ENCODE measurements at regions not wholly inside any gene's neighbourhood (a gene's known extent, or its start where the extent isn't known, plus 50 kb on each side); places are given as distances from the start of the nearest gene placed in this dataset.

GRCh38 chr17:71004413-71004812 is 835.1 kb downstream of the KCNJ2 start:
- Histone ChIP-seq H4K91ac (ENCODE audit: insufficient read depth, low read depth, low read length) (no peak overlapping the region), H4K8ac (ENCODE audit: low read depth in 2 of 2, low read length in 2 of 2) (no peak overlapping the region), H2BK15ac (ENCODE audit: low read depth, low read length) (no peak overlapping the region), H3K9ac (ENCODE audit: low read depth, low read length) (no peak overlapping the region), H3K27me3 (ENCODE audit: control insufficient read depth, insufficient read depth, low read length) (no peaks in the 10 kb centered on the region), H3K14ac (replicated peaks; ENCODE audit: low read depth, low read length) (no peak overlapping the region), H3K9me1 (ENCODE audit: insufficient read depth, low read length) (no peaks in the 10 kb centered on the region), H2BK20ac (ENCODE audit: low read depth, low read length) (no peak overlapping the region), H3K18ac (ENCODE audit: low read depth, low read length) (no peak overlapping the region), H3K79me1 (ENCODE audit: low read depth in 1 of 2, low read length in 2 of 2) (no peaks in the 10 kb centered on the region), H3K4ac (ENCODE audit: low read depth, low read length) (no peak overlapping the region), H3K4me1 (ENCODE audit: control insufficient read depth, insufficient read depth, low read length) (no peaks in the 10 kb centered on the region), H3K4me2 (ENCODE audit: low read depth, low read length) (no peak overlapping the region), H4K5ac (ENCODE audit: low read depth, low read length) (no peak overlapping the region), H3K4me3 (ENCODE audit: insufficient read depth, low read depth, low read length) (no peak overlapping the region), H2AFZ (replicated peaks; ENCODE audit: low read length, poor library complexity) (peak overlapping the region; percentile 37), H4K20me1 (ENCODE audit: insufficient read depth, low read length) (no peaks in the 10 kb centered on the region), H2AK5ac (ENCODE audit: low read depth, low read length) (no peak overlapping the region), H2BK120ac (ENCODE audit: low read depth, low read length) (no peak overlapping the region), H2AK9ac (replicated peaks; ENCODE audit: low read depth, low read length, poor library complexity) (no peak overlapping the region), H3K36me3 (ENCODE audit: control insufficient read depth, insufficient read depth, low read length) (no peaks in the 10 kb centered on the region), H3K9me3 (ENCODE audit: control insufficient read depth, insufficient read depth, low read length) (no peaks in the 10 kb centered on the region), H3K27ac (ENCODE audit: insufficient read depth, low read length) (no peak overlapping the region), H3K56ac (ENCODE audit: extremely low read depth, insufficient read depth, low read length) (no peak overlapping the region), H2BK5ac (ENCODE audit: low read depth, low read length, poor library complexity, severe bottlenecking) (no peak overlapping the region), H3K23ac (ENCODE audit: low read depth, low read length) (no peak overlapping the region)
- ChIA-PET CTCF (no interaction called here), POLR2A (ENCODE audit: unreplicated experiment) (no interaction called here)
- no TSS peak for BruUV-seq (replicated peaks)
- no peak for DNase-seq
- no peak for TF ChIP-seq MXI1 (IDR thresholded peaks at IDR 0.05; ENCODE audit: borderline replicate concordance, low read depth, low read length)
- TF ChIP-seq RFX5 (IDR thresholded peaks at IDR 0.05; ENCODE audit: low read depth, low read length), result no peak
- no peak for TF ChIP-seq SMC3 (IDR thresholded peaks at IDR 0.05; ENCODE audit: low read depth, low read length)
- TF ChIP-seq MAFK (IDR thresholded peaks at IDR 0.05; ENCODE audit: low read depth, low read length), result no peak
- no peak for TF ChIP-seq NFE2L2 (IDR thresholded peaks at IDR 0.05; ENCODE audit: low read depth, low read length)
- TF ChIP-seq RCOR1 (IDR thresholded peaks at IDR 0.05; ENCODE audit: insufficient replicate concordance, low read length), result no peak
- TF ChIP-seq, protein P1, sequence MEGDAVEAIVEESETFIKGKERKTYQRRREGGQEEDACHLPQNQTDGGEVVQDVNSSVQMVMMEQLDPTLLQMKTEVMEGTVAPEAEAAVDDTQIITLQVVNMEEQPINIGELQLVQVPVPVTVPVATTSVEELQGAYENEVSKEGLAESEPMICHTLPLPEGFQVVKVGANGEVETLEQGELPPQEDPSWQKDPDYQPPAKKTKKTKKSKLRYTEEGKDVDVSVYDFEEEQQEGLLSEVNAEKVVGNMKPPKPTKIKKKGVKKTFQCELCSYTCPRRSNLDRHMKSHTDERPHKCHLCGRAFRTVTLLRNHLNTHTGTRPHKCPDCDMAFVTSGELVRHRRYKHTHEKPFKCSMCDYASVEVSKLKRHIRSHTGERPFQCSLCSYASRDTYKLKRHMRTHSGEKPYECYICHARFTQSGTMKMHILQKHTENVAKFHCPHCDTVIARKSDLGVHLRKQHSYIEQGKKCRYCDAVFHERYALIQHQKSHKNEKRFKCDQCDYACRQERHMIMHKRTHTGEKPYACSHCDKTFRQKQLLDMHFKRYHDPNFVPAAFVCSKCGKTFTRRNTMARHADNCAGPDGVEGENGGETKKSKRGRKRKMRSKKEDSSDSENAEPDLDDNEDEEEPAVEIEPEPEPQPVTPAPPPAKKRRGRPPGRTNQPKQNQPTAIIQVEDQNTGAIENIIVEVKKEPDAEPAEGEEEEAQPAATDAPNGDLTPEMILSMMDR (conservative IDR thresholded peaks at IDR 0.05; ENCODE audit: low read depth, low read length), result no peak
- no peak for TF ChIP-seq RAD21 (IDR thresholded peaks at IDR 0.05; ENCODE audit: low read length)
- TF ChIP-seq, protein P2, sequence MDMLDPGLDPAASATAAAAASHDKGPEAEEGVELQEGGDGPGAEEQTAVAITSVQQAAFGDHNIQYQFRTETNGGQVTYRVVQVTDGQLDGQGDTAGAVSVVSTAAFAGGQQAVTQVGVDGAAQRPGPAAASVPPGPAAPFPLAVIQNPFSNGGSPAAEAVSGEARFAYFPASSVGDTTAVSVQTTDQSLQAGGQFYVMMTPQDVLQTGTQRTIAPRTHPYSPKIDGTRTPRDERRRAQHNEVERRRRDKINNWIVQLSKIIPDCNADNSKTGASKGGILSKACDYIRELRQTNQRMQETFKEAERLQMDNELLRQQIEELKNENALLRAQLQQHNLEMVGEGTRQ (IDR thresholded peaks at IDR 0.05; ENCODE audit: low read depth, low read length), result no peak
- no peak for TF ChIP-seq BHLHE40 (IDR thresholded peaks at IDR 0.05; ENCODE audit: low read depth, low read length)
- TF ChIP-seq ELK1 (IDR thresholded peaks at IDR 0.05; ENCODE audit: borderline replicate concordance, low read depth, low read length), result no peak
- no peak for TF ChIP-seq CEBPB (IDR thresholded peaks at IDR 0.05; ENCODE audit: low read depth, low read length)
- TF ChIP-seq POLR2A (IDR thresholded peaks at IDR 0.05; ENCODE audit: low read depth, low read length), result no peak
- TF ChIP-seq FOS (IDR thresholded peaks at IDR 0.05; ENCODE audit: low read depth, low read length), result no peak
- TF ChIP-seq MAZ (IDR thresholded peaks at IDR 0.05; ENCODE audit: borderline replicate concordance, low read depth, low read length), result no peak
- no CpG with 5 or more reads among the region's 6 CpGs for WGBS, 2 experiments (ENCODE audit: extremely low coverage in 2 of 2, insufficient read length in 1 of 2)
- intact Hi-C loops (cut with micrococcal nuclease), result no loop called here
- ATAC-seq (ENCODE audit: low read depth), result no peak
- in situ Hi-C loops (cut with MboI; ENCODE audit: low sequenced_read_pairs), result no loop called here
- dilution Hi-C loops (cut with HindIII; ENCODE audit: low sequenced_read_pairs, unreplicated experiment), result no loop called here

Data from IMR-90 (cell line).